Activated naive CD8-positive, alpha-beta T cell treated with anti-CD3 and anti-CD28 coated beads, Interleukin-2, amount 10 ng/mL, durations not matched to agents 7 days and 5 days (primary cell): ENCODE measurements at regions not wholly inside any gene's neighbourhood (a gene's known extent, or its start where the extent isn't known, plus 50 kb on each side); places are given as distances from the start of the nearest gene placed in this dataset.

ENCODE experiments used
- ATAC-seq: fragments of 150-1000 bp; cut with Tn5 transposase; one replicate; pipeline ENCODE4 v1.10.0; 2021; ENCODE audit warnings: low read depth, moderate library complexity
- POLR2A ChIA-PET: fragments of 350-600 bp; sonication (Branson Sonifier 250); formaldehyde crosslinking; loops from one replicate; lab custom pipeline; 2021; ENCODE audit warnings: antibody characterized with exemption; lab: Charles Lee
- DNase-seq: peaks from one replicate; pipeline ENCODE4 v3.0.0; 2021
- H3K27ac Mint-ChIP-seq: one replicate; pipeline ENCODE4 v1.8.0; 2022; ENCODE audit warnings: mild to moderate bottlenecking, mixed read lengths
- H3K27me3 Mint-ChIP-seq: one replicate; pipeline ENCODE4 v1.8.0; 2022; ENCODE audit warnings: mild to moderate bottlenecking, moderate library complexity, mixed read lengths
- H3K36me3 Mint-ChIP-seq: one replicate; pipeline ENCODE4 v1.8.0; 2021; ENCODE audit warnings: mild to moderate bottlenecking, mixed read lengths
- H3K4me1 Mint-ChIP-seq: one replicate; pipeline ENCODE4 v1.8.0; 2021; ENCODE audit warnings: mixed read lengths
- H3K4me3 Mint-ChIP-seq: one replicate; pipeline ENCODE4 v1.8.0; 2022; ENCODE audit warnings: mild to moderate bottlenecking, moderate library complexity, mixed read lengths
- H3K9me3 Mint-ChIP-seq: one replicate; pipeline ENCODE4 v1.8.0; 2021; ENCODE audit warnings: mixed read lengths

DNA sequence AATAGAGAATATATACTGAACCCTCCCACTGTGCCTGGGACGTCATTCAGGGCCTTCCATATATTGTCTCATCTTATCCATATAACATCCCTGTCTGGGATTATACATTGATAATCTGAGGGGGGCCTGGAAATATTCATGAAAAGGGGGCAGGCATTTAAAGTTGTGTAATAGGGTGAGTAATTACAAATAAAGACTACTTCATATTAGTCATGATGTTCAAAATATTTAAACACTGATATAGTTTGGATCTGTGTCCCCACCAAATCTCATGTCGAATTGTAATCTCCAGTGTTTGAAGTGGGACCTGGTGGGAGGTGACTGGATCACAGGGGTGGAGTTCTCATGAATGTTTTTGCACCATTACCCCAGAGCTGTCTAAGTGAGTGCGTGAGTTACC is 97.8 kb downstream of the AQP9 start:
- POLR2A ChIA-PET = no interaction called here
- Mint-ChIP-seq H3K9me3 (no peaks in the 10 kb centered on the region), H3K4me1 (no peaks in the 10 kb centered on the region), H3K36me3 (no peaks in the 10 kb centered on the region), H3K27ac (no peak overlapping the region), H3K4me3 (no peak overlapping the region), H3K27me3 (no peaks in the 10 kb centered on the region)
- no peak for ATAC-seq
- DNase-seq = no peak

DNA sequence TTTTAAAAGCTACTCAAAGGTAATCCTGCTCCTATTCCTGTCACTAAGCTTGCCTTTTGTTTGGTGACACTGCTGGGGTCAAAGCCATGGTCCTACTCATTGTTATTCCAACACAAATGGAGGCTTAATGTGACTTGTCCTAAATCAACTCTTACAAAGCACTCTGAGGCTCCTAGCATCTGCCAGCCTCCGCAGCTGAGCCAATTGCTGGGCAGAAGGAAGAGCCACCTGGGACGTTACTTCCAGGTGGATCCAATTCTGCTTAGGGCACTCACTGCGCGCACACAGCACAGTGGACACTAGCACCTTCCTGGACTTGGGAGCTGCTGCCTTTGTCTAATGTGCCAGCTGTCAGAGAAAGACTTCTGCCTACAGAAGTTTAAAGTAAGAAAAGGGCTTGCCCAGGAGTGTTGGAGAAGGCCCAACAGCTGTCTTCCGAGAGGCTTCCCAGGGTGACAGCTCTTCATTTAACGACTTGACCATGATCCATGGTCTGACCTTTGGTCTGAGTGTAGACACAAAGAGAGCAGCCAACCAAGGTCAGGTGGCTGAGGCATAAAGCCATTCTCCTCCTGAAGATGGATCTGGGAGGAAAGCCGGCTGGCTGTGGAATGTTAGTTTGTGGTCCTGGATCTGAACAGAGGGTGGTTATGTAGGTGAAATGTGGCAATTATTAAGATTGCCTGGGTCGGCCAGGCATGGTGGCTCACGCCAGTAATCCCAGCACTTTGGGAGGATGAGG is 102.2 kb downstream of the AQP9 start:
- no peaks in the 10 kb centered on the region for H3K9me3 Mint-ChIP-seq
- H3K4me3 Mint-ChIP-seq = no peak overlapping the region
- H3K27ac Mint-ChIP-seq = no peak overlapping the region
- POLR2A ChIA-PET = no interaction called here
- no peaks in the 10 kb centered on the region for H3K4me1 Mint-ChIP-seq
- no peak for ATAC-seq
- no peak for DNase-seq
- no peaks in the 10 kb centered on the region for H3K27me3 Mint-ChIP-seq
- H3K36me3 Mint-ChIP-seq = no peaks in the 10 kb centered on the region

DNA sequence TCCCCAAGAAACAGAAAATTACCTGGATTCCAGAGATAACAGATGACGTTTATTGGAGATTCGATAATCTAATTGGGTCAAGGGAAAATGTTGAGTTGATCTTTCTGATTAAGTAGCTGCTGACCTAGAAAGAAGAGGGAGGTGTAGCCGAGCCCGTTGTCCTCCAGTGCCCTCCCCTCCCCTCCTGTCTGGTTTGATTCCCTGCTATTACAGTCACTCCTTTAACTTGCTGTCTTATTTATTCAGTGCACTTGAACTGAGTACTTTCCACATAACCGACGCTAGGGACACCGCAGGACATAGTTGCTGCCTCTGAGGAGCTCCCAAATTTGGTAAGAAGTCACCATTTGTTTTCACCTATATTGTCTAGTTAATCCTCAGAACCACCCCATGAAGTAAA is 103.7 kb downstream of the AQP9 start:
- Mint-ChIP-seq H3K27ac (no peak overlapping the region), H3K4me3 (no peak overlapping the region), H3K36me3 (no peaks in the 10 kb centered on the region), H3K4me1 (peaks cover 4% of the 10 kb centered on the region), H3K27me3 (no peaks in the 10 kb centered on the region), H3K9me3 (no peaks in the 10 kb centered on the region)
- no peak for ATAC-seq
- POLR2A ChIA-PET = no interaction called here
- DNase-seq = no peak

DNA sequence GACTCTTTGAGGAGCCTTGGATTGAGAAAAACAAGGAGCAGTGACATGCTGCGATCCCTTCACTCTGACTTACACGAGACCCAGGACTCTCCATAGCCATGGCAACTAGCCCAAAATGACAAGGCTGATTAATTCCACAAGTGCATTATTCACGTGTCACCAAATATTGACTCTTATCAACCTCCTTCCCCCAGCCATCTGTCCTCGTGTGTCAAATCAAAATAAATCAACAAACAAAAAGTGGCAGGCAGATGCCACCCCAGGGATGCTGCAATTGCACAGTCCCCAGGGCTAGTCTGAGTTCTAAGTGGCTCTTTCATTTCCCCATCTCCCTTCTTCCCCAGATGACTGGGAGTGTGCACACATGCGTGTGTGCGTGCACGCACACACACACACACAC is 104.9 kb downstream of the AQP9 start:
- ATAC-seq (no peak), DNase-seq (no peak)
- H3K27me3 Mint-ChIP-seq = no peaks in the 10 kb centered on the region
- H3K9me3 Mint-ChIP-seq = no peaks in the 10 kb centered on the region
- H3K4me3 Mint-ChIP-seq = no peak overlapping the region
- POLR2A ChIA-PET = no interaction called here
- no peak overlapping the region for H3K27ac Mint-ChIP-seq
- peaks cover 4% of the 10 kb centered on the region for H3K4me1 Mint-ChIP-seq
- H3K36me3 Mint-ChIP-seq = no peaks in the 10 kb centered on the region

DNA sequence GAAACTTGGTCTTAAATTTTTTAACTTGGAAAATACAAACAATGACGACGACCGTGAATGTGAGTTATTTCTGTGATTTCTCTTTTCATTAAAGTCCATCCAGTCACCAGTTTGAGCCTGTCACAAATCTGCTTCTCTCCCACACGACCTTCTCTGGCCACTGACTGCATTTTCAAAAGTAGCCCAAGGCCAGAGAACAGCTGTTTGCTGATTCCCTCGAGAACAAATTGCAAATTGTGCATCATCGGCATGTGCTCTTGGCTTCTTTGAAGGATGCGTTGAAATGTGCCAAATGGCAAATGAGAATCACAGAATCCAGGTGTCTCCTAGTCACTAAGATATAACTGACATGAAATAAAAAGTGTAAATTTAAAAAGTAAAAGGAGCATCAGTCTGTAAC is 106.4 kb downstream of the AQP9 start:
- peaks cover 8% of the 10 kb centered on the region for H3K4me1 Mint-ChIP-seq
- ATAC-seq = no peak
- no peaks in the 10 kb centered on the region for H3K36me3 Mint-ChIP-seq
- no peak overlapping the region for H3K4me3 Mint-ChIP-seq
- DNase-seq = no peak
- no peaks in the 10 kb centered on the region for H3K27me3 Mint-ChIP-seq
- H3K9me3 Mint-ChIP-seq = no peaks in the 10 kb centered on the region
- H3K27ac Mint-ChIP-seq = no peak overlapping the region
- POLR2A ChIA-PET = no interaction called here

DNA sequence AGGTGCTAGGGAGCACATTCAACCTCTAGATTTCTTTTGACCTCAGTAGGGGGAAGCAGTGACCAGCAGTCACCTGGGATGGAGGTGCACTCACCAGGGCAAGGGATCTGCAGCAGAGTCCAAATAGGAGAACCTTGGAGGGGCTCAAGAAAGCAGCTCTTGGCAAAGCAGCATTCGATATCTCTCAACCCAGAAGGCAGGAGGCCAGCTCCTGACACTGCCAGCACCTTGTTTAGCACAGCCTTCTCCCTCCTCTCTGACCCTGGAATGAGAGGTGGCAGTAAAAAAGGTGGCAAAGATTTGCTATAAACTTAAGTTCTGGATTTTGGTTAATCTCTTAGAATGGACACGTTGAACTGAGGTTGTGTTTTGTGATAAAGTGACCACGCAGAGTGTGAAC is 107.9 kb downstream of the AQP9 start:
- H3K4me1 Mint-ChIP-seq = peaks cover 16% of the 10 kb centered on the region
- no peak overlapping the region for H3K4me3 Mint-ChIP-seq
- no peak for DNase-seq
- H3K36me3 Mint-ChIP-seq = no peaks in the 10 kb centered on the region
- no peaks in the 10 kb centered on the region for H3K27me3 Mint-ChIP-seq
- H3K9me3 Mint-ChIP-seq = no peaks in the 10 kb centered on the region
- H3K27ac Mint-ChIP-seq = no peak overlapping the region
- POLR2A ChIA-PET = no interaction called here
- no peak for ATAC-seq

DNA sequence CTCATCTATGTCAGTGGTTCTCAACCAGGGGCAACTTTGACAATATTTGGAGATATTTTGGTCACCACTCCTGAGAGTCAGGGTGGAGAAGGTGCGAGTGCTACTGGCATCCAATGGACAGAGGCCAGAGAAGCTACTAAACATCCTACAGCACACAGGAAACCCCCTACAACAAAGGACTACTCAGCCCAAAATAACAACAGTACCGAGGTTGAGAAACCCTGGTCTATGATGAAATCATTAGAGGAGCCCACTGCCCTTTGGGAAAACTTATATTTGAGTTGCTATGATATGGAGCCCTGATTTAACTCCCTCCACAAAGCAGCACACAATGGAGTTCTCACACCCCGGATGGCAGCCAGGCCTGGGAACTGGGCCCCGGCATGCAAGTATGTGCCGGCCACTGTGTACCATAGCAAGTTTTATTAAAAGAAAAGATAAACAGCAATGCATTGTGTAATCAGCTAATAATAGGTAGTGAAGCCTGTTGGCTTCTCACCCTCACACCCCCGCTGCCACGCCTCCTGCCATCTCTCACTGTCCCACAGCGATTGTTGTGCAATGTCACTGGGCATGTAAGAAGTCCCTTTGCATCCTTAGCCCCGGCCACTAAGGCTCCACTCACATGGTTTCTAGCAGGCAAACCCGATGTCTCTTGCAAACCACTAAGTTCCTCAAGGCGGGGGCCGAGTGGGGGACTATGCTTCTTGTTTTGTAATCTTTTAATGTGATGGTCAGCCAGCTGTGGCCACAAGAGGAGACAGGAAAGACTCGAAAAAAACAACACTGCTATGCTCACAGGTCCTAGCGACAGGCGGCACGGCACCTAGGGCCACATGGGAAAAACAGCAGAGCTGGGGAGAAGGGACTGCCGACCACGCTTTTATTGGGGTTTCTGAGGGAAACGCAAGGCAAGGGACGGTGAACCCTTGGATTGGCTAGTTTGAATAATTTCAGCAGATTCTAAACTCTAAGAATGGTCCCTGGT is 110.0 kb downstream of the AQP9 start:
- ATAC-seq (no peak), DNase-seq (no peak)
- H3K4me3 Mint-ChIP-seq = no peak overlapping the region
- POLR2A ChIA-PET = no interaction called here
- H3K4me1 Mint-ChIP-seq = peaks cover 16% of the 10 kb centered on the region
- H3K9me3 Mint-ChIP-seq = no peaks in the 10 kb centered on the region
- no peaks in the 10 kb centered on the region for H3K27me3 Mint-ChIP-seq
- H3K36me3 Mint-ChIP-seq = no peaks in the 10 kb centered on the region
- H3K27ac Mint-ChIP-seq = no peak overlapping the region

DNA sequence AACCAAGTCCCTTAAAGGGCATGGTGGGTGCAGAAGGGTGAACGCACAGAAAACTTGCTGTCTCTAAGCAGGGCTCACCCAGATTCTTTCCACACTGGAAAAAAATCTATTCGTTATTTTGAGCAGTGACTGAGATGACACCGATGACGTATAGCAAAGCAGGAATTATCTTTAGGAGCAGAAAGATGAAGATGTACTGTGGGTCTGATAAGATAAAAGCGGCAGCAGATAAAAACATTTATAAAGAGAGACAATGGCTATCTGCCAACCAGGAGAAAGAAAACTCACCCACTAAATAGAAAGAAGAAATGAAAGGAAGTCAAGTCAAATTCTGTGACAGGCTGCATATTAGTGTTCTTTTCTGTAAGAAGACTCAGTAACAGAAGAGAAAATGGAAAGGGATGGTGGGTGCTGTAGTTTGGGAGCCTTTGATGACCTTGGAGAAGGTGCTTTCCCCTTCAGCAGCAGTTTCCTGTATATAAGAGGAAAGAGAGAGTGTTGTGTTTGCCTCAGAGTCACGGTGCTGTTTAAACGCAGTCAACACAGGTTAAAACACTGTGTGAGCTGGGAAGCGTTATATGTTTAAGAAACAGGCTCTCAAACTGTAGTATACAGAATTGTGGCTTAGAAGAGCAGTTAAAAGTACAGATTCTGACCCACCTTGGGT is 111.6 kb downstream of the AQP9 start:
- DNase-seq (no peak), ATAC-seq (peak; percentile 90)
- POLR2A ChIA-PET = no interaction called here
- H3K4me1 Mint-ChIP-seq = peaks cover 16% of the 10 kb centered on the region
- no peaks in the 10 kb centered on the region for H3K36me3 Mint-ChIP-seq
- H3K4me3 Mint-ChIP-seq = peak overlapping the region; percentile 80
- peaks cover 9% of the 10 kb centered on the region for H3K27me3 Mint-ChIP-seq
- no peaks in the 10 kb centered on the region for H3K9me3 Mint-ChIP-seq
- H3K27ac Mint-ChIP-seq = peak overlapping the region; percentile 77

DNA sequence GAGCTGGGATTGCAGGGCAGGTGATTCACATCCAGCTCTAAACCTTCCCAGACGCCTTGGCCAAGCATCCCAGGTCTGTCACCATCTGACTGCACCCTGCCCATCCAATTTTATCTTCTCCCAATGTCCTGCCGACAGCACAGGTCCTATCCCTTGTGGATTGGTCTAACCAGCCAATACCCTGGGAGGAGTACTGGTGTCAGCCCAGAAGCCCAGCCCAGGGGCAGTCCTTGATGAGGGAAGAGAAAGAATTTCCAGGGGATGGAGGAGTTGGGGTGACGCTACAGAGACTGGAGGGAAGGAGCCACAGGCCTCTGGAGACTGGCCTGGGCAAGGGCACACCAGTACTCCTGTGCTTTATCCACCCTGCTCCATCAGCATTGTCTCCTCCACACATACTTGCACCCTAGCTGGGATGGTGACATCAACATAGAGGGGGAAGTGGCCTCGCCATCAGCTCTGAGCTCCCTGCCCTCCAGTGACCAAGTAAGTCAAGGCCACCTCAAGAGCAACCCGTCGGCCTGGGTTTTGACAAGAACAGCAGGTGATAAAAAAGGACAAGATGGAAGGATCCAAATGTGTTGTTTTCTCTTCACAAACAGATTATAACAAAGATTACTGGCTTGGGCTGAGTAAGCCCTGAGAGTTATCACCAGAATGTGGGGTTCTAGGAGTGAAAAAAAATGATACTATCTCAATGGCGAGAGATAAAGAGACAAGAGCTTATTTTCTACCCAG is 114.6 kb downstream of the AQP9 start:
- POLR2A ChIA-PET = no interaction called here

DNA sequence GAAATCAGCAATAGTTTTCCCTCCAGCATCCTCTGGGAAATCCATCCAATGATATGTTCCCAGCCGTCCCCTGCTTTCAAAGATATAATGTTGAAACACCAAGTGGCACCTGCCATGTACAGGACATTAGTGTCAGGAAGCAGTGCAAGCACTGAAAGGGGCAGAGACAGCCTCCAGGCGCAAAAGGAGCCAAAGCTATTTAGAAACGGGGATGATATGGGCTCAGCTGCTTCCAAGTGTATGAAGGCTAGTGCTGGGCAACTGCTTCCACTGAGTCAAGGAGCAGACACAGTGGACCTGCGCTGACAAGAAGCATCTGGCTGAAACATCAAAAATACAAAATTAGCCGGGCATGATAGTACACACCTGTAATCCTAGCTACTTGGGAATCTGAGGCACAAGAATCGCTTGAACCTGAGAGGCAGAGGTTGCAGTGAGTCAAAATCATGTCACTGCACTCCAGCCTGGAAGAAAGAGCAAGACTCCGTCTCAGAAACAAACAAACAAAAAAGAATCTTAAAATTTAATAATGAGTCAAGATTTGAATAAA is 119.7 kb downstream of the AQP9 start:
- DNase-seq = no peak
- no peaks in the 10 kb centered on the region for H3K9me3 Mint-ChIP-seq
- H3K4me3 Mint-ChIP-seq = no peak overlapping the region
- no peaks in the 10 kb centered on the region for H3K4me1 Mint-ChIP-seq
- no peak overlapping the region for H3K27ac Mint-ChIP-seq
- H3K36me3 Mint-ChIP-seq = no peaks in the 10 kb centered on the region
- POLR2A ChIA-PET = no interaction called here
- H3K27me3 Mint-ChIP-seq = peaks cover 22% of the 10 kb centered on the region
- ATAC-seq = no peak

More for the DNA sequence above, 114.6 kb downstream of the AQP9 start:
- Mint-ChIP-seq H3K4me1 (peaks cover 12% of the 10 kb centered on the region), H3K27ac (no peak overlapping the region), H3K9me3 (no peaks in the 10 kb centered on the region), H3K36me3 (no peaks in the 10 kb centered on the region), H3K27me3 (peaks cover 20% of the 10 kb centered on the region), H3K4me3 (no peak overlapping the region)
- ATAC-seq = no peak
- DNase-seq = no peak

DNA sequence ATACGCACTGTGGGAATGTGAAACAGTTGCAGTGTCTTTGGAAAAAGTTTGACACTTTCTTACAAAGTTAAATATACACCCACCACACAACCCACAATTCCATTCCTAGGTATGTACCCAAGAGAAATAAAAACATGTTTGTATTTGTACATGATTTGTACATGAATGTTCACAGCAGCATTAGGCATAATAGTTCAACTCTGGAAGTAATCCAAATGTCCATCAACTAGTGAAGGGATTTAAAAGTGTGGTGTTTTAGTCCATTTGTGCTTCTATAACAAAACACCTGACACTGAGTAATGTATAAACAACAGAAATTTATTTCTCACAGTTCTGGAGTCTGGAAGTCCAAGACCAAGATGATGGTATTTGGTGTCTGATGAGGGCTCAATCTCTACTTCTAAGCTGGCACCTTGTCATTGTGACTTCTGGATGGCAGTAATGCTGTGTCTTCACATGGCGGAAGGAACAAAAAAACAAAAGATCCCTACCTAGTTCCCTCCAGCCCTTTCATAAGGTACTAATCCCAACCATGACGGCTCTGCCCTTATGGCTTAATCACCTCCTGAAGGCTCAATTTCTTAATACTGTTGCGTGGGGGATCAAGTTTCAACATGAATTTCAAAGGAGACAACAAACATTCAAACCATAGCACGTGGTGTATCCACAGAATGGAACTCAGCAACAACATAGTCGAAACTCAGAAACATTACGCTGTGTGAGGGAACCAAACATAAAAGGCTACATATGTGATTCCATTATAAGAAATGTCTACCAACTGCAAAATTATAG is 120.5 kb downstream of the AQP9 start:
- no peak overlapping the region for H3K4me3 Mint-ChIP-seq
- ATAC-seq (no peak), DNase-seq (no peak)
- H3K27ac Mint-ChIP-seq = no peak overlapping the region
- H3K36me3 Mint-ChIP-seq = no peaks in the 10 kb centered on the region
- no peaks in the 10 kb centered on the region for H3K9me3 Mint-ChIP-seq
- no peaks in the 10 kb centered on the region for H3K4me1 Mint-ChIP-seq
- H3K27me3 Mint-ChIP-seq = peaks cover 22% of the 10 kb centered on the region
- POLR2A ChIA-PET = no interaction called here

DNA sequence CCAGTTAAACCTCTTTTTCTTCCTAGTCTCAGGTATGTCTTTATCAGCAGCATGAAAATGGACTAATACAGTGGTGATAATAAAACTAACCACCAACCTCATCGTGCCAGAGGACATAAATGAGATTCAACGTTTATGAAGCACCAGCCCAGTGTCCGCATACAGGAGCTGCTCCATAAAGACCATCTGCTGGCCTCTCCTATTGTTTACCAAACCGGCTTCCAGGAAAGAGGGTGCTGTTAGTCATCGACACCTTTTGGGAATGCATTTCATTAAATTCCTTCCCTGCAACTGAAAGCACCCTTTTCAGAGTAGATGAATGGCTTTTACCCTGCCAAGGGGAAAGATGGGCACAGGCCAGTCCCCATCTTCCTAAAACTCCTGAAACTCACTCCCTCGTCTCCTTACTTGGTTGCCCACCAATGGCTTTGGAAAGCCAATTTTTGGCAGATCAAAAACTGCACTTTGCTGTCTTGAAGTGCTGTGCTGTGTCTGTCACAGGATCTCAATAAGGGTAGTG is 122.1 kb downstream of the AQP9 start:
- Mint-ChIP-seq H3K9me3 (no peaks in the 10 kb centered on the region), H3K4me3 (no peak overlapping the region), H3K36me3 (no peaks in the 10 kb centered on the region), H3K27me3 (peaks cover 11% of the 10 kb centered on the region), H3K27ac (no peak overlapping the region), H3K4me1 (peaks cover 2% of the 10 kb centered on the region)
- POLR2A ChIA-PET = no interaction called here
- no peak for ATAC-seq
- DNase-seq = no peak
